ENCODE measurements at regions not wholly inside any gene's neighbourhood (a gene's known extent, or its start where the extent isn't known, plus 50 kb on each side); places are given as distances from the start of the nearest gene placed in this dataset.

DNA sequence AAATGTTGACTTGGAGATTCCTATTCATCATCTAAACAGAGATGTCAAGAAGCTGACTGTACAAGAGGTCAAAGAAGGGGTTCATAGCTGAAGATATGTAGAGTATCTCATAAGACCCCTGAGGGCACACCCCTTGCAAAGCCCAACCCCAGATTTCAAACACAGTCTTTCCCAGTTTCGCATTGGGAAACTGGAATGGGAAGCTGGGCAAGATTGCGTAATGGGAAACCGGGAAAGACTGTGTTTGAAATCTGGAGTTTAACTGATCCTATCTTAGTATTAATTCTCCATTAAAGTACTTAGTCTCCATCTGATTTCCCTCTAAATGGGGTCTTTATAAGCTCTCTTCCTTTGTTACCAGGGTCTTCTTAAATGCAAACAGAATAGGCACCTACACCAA is 99.5 kb downstream of the FAM76B start:
- ATAC-seq = no peak

DNA sequence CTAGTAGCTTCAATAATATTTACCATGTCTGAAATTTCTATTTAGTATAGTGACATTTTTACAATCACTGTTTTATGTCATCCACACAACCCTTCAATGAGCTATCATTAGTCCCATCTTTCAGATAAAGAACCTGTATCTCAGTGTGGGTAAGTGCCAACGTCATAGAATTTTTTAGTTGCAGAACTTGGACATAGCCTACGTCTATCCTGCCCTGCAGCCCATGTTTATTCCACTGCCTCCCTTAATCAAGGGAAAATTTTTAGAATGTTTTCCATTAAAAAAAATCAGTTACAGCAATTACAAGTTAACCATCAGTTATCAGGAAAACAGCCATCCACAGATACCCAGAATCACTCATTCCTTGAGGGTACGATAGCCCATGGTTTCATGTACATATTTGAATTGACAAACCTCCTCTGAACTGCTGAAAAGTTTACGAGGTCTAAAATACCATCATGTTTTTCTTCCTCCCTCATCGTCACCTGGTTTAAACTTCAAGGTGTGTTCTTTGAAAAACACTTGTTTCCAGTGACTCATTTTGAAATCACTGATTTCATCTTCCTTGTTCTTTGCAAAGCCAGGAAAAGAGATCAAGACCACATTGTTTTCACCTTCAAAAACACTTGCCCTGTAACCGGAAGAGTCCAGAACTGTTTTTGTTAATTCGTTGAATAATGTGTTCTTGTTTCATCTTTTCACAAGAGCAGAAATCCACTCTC is 100.9 kb downstream of the FAM76B start:
- peak; percentile 72 for ATAC-seq

DNA sequence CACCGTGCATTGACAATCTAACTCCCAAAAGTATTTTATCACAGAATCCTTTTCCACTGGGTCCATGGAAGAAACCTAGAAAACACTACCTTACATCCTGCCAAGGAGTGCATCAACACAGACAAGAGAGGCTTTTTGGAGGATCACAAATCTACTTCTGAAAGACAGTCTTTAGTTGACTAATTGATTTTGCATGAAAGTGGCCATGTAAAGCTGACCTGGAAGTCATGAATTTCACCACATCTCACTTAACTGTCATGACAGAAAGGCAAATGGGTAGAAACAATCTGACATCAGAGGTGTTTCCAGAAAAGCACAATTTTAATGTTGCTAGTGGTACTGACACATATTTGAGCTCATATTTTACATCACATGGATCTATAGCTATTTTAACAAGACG is 101.6 kb downstream of the FAM76B start:
- no peak for ATAC-seq

DNA sequence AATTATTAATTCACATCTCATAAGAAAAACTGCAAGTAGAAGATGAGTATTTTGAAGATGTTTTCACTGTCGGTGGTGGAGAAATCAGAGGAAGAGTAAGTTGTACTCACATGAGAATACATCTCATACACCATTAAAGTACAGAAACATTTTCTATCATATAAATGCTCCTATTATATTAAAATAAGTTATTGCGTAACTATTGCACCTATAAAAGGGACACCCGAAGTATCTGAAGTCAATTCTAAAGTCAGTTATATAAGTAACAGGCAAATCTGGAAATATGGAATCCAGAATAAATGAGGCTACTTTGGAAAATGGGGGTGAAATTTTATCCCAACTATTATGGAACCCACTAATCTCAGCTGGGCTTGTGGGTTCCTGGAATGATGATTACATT is 103.3 kb downstream of the FAM76B start:
- ATAC-seq = no peak

DNA sequence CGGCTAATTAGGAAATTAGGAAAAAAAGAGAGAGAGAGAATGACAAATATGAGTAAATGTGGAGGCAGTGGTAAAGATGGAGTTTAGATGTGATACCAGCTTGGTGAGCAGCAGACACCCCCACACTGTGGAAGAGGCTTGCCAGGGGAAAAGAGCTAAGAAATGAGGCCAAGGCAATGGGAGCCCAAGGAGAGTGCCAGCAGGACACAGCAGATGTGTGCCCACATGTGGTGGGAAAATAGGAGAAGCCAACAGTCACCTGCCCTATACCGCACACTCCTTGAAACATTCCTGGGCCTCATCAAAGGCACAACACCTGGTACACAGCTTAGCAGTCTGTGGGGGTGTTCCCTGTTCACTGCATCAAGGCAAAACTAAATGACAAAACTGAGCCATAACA is 104.9 kb downstream of the FAM76B start:
- no peak for ATAC-seq

DNA sequence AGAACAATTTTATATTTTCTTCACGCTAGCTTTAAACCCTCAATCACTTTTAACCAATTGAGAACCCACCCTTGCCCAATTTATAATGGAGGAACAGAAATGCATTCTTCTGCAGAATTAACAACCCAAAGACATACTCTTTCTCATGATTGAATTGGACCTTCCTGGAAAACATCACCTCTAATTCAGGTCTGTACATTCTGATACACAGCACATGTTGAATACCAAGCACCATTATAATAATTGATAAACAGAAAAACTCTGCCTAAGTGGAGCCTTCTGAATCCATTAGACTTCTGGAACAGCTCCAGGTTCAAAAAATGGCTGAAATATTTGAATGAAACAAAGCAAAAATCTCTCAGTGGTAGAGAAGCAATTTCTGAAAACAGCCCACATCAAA is 105.4 kb downstream of the FAM76B start:
- ATAC-seq = no peak

DNA sequence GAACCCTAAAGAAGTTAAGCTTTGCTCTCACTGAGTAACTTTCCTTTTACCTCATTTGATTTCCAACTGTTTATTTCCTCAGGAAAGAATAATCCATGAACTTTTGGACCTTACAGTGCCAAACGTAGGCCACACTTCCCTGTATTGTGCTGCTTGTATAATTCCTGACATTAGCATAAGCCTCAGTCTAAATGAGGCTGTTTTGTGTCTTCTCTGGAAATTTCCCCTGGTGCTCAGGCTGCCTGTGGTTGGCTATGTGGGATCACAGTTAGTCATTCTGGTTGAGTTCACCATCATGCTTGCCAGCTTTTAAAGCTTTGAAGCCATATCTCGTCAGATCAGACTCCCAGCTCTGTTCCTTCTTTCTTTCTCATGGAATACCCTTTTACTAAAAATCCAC is 107.0 kb downstream of the FAM76B start:
- peak; percentile 48 for ATAC-seq

DNA sequence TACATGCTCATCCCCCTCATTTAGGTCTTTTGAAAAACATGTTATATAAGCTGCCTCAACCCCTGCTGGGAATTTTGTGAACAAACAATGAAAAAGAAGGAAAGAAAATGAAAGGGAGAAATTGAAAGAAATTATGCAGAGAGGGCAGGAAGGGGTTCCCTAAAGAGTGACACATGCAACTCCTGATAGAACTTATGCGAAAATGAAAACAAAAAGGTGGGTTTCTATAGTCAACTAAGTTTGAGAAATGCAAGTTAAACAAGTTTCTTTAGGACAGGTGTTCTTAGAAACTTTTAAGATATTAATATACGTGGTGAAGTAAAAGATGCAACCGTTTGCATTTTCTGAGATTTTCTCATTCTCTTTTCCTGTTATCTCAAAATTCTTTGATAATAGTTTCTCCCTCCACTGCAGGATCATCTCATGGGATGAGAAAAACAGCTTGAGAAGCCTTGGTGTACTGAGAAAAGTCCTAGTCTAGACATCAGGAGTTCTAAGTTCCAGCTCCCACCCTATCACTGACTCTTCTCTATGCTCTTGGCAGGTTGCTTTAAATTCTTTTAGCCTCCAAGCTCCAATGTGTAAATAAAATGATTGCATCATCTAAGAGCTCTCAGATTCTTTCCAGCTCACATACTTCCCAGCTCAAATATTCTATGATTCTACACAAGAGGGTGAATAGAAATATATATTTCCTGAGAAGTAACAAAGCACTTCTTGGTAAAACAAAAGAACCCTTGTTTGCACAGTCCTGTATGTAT is 109.2 kb downstream of the FAM76B start:
- ATAC-seq = peak; percentile 48

DNA sequence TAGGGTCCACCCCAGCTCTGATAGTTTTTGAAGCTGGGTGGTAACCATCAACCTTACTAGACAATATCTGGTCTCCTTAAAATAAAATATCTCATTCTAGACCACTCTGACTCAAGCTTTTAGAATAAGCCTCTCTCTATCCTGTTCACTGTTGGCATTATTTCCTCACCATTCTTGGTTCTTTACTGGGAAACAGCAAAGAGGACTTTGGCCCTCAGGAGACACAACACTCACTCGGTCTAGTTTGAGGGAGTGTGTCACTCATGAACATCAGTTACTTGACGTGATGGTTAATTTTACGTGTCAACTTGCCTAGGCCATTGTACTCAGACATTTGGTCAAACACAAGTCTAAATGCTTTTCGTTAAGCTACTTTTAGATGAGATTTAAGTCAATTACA is 110.6 kb downstream of the FAM76B start:
- no peak for ATAC-seq

DNA sequence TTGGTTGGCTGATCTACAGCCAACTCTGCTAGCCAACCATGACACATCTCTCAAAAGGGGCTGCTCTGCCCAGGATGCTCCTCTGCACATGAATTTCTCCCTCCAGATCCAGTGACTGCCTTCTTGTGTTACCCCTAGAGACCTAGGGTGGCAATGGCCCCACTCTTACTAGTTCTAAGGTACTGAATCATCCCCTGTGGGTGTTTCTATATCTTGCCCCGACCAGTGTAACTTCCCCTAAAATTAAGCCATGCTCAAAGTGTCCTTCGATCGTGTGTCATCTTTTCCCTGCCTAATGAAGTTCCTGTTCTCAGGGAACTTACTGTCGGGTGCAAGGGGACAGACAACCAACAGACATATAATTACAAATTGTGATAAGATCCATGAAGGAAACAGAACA is 113.3 kb downstream of the FAM76B start:
- no peak for ATAC-seq

DNA sequence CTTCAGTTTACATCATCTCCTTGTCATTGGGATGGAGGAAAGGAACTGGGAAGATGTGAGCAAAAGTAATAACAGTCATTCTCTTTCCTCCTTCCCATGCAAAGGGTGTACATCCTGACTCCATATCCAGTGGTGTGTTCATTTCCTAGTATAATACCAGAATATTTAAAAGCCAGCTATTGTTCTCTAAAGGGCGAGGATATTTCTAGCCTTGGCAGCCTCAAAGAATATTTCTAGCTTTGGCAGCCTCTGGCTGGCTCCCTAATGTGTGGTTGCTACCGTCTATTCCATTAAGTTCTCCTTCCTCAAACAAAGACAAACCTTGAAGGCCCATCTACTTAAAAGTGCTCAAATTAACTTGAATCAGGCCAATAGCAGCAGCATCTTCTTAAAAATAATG is 114.0 kb downstream of the FAM76B start:
- no peak for ATAC-seq

DNA sequence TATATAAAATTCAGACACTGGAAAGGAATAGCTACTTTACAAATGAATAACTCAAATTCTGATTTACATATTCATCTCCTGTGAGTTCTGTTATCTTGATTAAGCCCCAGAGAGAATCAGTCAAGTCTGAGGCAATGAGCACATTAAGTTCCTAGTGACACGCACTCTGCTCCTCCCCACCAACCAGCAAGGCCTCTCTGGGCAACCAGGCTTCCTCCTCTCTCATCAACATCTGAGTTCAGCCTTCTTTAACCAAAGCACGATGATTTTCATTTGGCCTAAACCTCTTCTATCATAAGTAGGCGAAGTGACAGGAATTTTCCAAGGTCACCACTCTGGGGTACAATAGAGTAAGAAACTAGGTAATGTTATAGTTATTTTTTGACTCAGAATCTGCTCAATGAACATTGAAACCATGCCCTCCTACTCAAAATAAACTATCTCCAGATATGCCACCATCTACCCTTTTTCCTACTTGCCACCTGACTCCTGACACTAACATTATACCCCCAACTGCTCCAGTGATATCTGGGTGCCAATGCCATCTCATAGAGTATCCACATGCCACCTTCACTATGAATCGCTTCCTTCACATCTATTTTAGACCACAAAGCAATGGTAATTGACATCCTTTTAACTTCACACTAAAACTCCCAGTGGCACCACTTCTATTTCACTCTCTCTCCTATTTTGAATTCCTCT is 114.8 kb downstream of the FAM76B start:
- no peak for ATAC-seq

DNA sequence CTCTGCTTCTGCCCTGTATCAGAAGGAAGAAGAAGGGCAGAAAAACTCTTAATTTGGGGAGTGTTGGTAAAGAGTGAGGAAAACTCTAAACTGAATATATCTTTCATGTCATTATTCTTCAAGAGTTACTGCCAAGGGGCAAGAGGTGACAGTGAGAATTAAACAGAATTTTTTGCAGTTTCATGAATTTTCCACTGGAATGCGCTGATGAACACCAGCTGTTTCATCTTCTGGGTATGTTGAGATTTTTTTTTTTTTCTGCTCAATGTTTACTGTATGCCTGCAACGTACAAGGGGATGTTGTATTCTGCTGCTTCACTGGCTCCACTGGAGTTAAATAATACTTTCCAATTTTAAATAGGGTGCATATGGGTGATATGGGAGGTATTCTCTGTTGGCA is 117.8 kb downstream of the FAM76B start:
- ATAC-seq = no peak

DNA sequence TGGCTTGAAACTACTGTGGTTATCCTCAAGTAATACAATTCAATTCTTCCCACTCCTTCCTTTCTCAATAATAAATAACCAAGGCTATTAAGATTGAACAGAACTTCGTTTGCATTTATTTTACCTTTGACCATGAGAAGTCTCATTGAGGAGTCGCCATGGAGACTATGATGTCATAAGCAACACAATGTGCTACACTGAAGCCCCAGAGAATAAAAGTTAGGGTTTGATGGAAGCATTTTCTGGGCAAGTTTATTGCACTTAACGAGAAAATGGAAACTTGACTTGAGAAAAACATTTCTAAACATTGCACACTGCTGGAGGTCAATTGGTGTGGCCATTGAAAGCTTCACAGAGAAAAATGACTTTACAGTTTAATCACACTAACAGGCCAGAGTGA is 121.5 kb downstream of the FAM76B start:
- no peak for ATAC-seq

DNA sequence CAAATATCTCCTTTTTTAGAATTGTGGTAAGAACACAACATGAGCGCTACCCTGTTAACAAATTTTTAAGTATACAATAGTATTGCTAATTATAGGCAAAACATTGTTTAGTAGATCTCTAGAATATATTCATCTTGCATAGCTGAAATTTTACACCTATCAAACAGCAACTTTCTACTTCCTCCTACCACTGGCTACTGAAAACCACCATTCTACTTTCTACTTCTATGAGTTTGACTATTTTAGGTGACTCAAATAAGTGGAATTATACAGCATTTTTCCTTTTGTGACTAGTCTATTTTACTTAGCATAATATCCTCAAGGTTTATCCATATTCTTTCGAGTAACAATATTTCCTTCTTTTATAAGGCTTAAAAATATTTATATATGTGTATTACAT is 128.4 kb downstream of the FAM76B start:
- ATAC-seq = no peak

DNA sequence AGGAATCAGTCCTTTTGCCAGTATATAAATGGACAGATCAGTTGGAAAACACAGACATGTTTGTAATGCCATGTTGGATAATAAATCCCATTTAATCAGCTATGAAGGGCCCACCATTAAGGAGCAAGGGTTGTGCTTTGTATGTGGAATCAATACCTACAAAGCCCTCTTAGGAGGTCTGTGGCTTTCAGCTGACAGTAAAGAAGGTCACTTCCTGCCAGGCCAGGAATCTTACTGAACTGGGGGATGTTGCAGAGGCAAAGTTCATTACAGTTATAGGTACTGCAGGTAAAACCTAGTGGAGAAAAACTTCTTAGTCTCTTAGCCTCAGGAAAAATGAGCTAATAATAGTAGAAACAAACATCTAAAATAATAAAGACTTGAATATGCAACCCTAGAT is 129.5 kb downstream of the FAM76B start:
- no peak for ATAC-seq

DNA sequence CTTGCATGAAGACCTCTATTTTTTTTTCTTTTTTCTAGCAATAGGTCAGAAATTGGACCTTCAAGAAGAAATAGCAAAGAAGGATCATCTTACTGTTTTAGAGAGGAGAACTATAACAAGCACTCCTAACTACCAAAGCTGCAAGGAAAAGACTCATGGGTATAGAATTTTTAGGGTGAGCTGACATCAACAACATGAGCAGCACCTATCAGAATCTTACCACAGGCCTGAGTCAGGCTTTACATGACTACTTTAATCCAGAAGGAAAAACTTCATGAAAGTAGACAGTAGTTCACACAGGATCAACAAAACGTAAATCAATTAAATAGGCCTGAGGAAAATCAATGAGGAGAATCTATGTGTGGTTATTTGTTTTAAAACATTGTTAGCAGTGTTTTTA is 130.5 kb downstream of the FAM76B start:
- no peak for ATAC-seq

DNA sequence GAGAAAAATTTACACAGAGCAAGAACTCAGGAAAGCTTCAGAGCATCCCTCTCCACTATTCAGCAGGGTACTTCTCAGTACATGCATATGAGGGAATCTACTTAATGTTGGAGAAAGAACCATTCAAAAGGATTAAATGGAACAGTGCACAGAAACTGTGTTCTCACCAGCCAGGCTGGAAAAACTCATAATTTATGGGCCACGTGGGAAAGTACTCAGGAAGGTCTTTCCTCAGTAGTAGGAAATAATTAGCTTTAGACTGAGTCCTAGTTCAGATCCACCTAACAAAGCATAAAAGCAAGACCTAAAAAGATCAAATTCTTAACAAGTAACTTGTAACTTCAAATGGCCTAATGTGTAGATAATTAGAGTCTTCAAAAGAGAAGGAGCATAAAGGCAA is 134.0 kb downstream of the FAM76B start:
- no peak for ATAC-seq

DNA sequence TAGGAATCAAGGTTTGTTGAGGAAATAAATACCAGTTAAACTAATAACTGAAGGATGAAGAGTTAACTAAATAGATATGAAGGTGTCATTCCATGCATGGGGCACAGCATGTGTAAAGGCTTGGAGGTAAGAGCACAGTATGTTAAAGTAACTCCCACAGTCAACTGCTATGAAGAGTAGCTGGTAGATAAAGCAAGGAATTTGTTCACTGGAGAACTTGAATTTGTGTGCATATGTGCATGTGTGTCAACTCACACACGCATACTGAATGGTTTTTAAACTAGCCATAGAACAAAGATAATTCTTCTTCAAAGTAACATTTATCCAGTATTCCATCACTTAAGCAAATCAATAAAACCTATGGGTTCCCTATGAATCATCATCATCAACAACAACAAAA is 135.9 kb downstream of the FAM76B start:
- ATAC-seq = no peak

DNA sequence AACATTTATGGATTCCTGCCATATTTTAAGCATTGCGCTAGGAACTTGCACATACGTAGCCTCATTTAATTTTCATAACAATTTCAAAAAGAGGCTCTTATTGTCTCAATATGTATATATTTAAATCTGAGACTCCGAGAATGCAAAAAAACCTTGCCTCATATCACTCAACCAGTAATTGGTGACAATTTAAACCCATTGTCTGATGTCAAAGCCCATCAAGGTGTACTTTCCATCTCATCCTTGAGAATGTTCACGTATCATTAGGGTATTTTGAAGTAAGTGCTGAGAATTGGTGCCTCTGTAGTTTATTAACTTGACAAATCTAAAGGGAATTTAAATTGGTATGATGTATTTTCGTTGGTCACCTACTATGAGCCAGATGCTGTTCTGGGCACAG is 136.5 kb downstream of the FAM76B start:
- no peak for ATAC-seq

DNA sequence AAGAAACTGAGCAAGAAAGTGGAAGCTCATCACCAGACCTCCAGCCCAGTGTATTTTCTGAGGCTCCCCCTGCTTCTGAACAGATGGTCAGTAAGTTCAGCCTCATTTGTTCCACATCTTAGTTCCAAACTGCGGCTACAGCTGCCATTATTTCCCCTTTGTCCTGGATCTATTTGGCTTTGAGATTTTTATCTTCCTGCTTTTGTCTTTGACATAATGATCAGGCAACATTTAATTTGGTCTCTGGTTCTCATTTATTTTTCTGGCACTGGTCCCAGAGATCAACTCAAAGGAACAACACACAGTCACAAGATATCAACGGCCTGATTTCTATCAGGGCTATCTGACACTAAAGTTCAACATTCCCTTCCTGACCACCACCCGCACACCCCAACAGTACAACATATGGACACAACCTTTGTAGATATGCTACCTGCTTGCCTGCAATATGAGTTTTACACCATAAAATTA is 137.5 kb downstream of the FAM76B start:
- no peak for ATAC-seq

DNA sequence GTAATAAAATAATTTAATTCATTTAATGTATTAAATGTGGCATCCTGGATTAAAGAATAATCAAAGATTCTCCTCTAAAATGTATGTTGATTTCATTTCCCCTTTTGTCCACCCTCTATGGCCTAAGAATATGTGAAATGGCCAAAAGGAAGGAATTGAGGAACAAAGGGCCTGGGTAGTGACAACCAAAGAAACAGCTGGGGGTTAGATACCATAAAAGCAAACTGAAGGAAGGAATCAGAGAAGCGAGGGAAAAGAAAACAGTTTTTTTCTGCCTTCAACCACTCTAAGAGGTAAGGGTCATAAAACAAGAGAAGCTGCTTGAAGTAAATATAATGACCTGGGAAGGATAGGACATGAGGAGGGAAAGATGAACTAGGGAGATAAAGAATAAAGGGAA is 139.3 kb downstream of the FAM76B start:
- ATAC-seq = no peak

DNA sequence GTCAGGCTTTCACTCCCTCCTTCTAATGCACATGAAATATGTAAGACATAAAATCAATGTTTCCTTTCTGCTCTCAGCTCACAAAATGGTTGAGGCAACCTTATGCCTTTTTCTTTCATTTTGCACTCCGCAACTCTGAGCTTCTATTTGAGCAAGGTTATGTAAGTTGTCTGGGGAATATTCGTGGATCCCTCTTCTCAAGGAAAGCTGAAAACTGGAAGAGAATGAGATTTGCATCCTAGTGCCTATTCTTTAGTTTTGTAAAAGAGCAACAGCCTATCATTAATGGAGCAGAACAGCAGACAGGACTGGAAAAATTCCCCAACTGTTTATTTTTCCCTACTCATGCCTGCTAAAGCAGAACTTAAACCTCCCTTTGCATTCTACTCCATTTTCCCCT is 141.7 kb downstream of the FAM76B start:
- ATAC-seq = no peak

DNA sequence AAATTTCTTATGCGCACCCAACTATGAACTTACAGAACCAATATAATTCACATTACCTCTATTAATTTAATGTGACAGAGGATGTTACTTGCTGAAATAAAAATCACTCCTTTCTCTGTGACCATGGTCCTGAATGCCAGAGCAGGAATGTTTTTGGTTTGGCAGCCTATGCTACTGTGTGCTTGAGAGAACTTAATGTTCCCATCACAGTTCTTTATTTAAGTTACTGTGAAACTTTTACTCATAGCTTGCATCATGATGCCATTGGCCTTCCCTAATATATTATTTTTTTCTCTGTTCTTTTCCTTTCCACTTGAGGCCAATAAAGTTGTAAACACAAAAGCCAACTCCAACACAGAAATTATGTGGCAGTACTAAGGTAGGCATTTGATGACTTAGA is 142.2 kb downstream of the FAM76B start:
- no peak for ATAC-seq

Data from esophagus mucosa (tissue), 1 donor.